Neuronal stem cell (in vitro differentiated cells): ENCODE measurements at regions not wholly inside any gene's neighbourhood (a gene's known extent, or its start where the extent isn't known, plus 50 kb on each side); places are given as distances from the start of the nearest gene placed in this dataset.

Experiments
- DNase-seq: peaks from one replicate; pipeline ENCODE4 v3.0.0-alpha.2; 2013; ENCODE audit warnings: low spot score
- H2AFZ ChIP-seq: one replicate; pipeline ENCODE4 v1.6.1; 2013; ENCODE audit warnings: mild to moderate bottlenecking, low read length, inconsistent platforms
- H2AK5ac ChIP-seq: 2 replicates; pipeline ENCODE4 v1.6.1; 2013; ENCODE audit warnings: low read depth, mild to moderate bottlenecking, inconsistent platforms, low read length, moderate library complexity, mixed read lengths
- H2BK120ac ChIP-seq: 2 replicates; pipeline ENCODE4 v1.6.1; 2013; ENCODE audit warnings: low read depth, mild to moderate bottlenecking, inconsistent platforms, low read length, moderate library complexity, mixed read lengths
- H2BK12ac ChIP-seq: one replicate; pipeline ENCODE4 v1.6.1; 2013; ENCODE audit warnings: low read length, inconsistent platforms
- H2BK15ac ChIP-seq: 2 replicates; pipeline ENCODE4 v1.6.1; 2013; ENCODE audit warnings: mild to moderate bottlenecking, low read length, inconsistent platforms, mixed read lengths
- H2BK5ac ChIP-seq: one replicate; pipeline ENCODE4 v1.6.1; 2013; ENCODE audit warnings: inconsistent platforms, mild to moderate bottlenecking, low read length, moderate library complexity
- H3K14ac ChIP-seq: one replicate; pipeline ENCODE4 v1.6.1; 2013; ENCODE audit warnings: low read length, inconsistent platforms
- H3K18ac ChIP-seq: 2 replicates; pipeline ENCODE4 v1.6.1; 2013; ENCODE audit warnings: low read length, inconsistent platforms
- H3K23ac ChIP-seq: 2 replicates; pipeline ENCODE4 v1.6.1; 2013; ENCODE audit warnings: low read depth, mild to moderate bottlenecking, mixed read lengths, low read length, inconsistent platforms; ENCODE audit not compliant: poor library complexity
- H3K27ac ChIP-seq: replicated peaks from 3 replicates; pipeline ENCODE4 v1.5.1; 2013; ENCODE audit warnings: low read length, inconsistent platforms
- H3K27me3 ChIP-seq, 3 experiments: 2 replicates each; pipeline ENCODE4 v1.6.1; 2013; ENCODE audit warnings: low read length in 3 of 3, mild to moderate bottlenecking in 2 of 3, inconsistent platforms in 1 of 3, low read depth in 1 of 3, mixed read lengths in 1 of 3, moderate library complexity in 1 of 3; ENCODE audit not compliant: control insufficient read depth in 3 of 3, insufficient read depth in 3 of 3
- H3K36me3 ChIP-seq, 2 donors: replicated peaks in 1 of 2; 2 replicates each; pipeline ENCODE4 v1.6.1; 2013; ENCODE audit warnings: low read length in 2 of 2; ENCODE audit not compliant: control insufficient read depth in 2 of 2, insufficient read depth in 2 of 2
- H3K4ac ChIP-seq: 2 replicates; pipeline ENCODE4 v1.6.1; 2013; ENCODE audit warnings: inconsistent platforms, mild to moderate bottlenecking, low read length, moderate library complexity
- H3K4me1 ChIP-seq, 2 donors: 1 replicate in 1 of 2; 2 replicates in 1 of 2; pipeline ENCODE4 v1.6.1; 2013; ENCODE audit warnings: low read length in 2 of 2, low read depth in 1 of 2; ENCODE audit not compliant: control insufficient read depth in 2 of 2, insufficient read depth in 1 of 2
- H3K4me2 ChIP-seq: one replicate; pipeline ENCODE4 v1.6.1; 2013; ENCODE audit warnings: mild to moderate bottlenecking, low read length, inconsistent platforms; ENCODE audit not compliant: insufficient read depth, poor library complexity, severe bottlenecking
- H3K4me3 ChIP-seq, 2 donors: 2 replicates each; pipeline ENCODE4 v1.5.1; 2013; ENCODE audit warnings: low read length in 2 of 2, mild to moderate bottlenecking in 2 of 2, inconsistent platforms in 1 of 2, moderate library complexity in 1 of 2
- H3K79me1 ChIP-seq: one replicate; pipeline ENCODE4 v1.6.1; 2013; ENCODE audit warnings: low read depth, mild to moderate bottlenecking, inconsistent platforms, low read length, moderate library complexity
- H3K9ac ChIP-seq: one replicate; pipeline ENCODE4 v1.6.1; 2013; ENCODE audit warnings: mild to moderate bottlenecking, low read depth, low read length, inconsistent platforms; ENCODE audit not compliant: poor library complexity
- H3K9me3 ChIP-seq, 2 donors: replicated peaks in 1 of 2; 2 replicates each; pipeline versions ENCODE3 to v1.6.1; 2013; ENCODE audit warnings: low read length in 2 of 2, mild to moderate bottlenecking in 2 of 2, inconsistent platforms in 1 of 2, low read depth in 1 of 2, mixed read lengths in 1 of 2, moderate library complexity in 1 of 2; ENCODE audit not compliant: control insufficient read depth in 2 of 2, insufficient read depth in 1 of 2
- H4K8ac ChIP-seq: one replicate; pipeline ENCODE4 v1.6.1; 2013; ENCODE audit warnings: low read depth, mild to moderate bottlenecking, inconsistent platforms, low read length, moderate library complexity
- H4K91ac ChIP-seq: one replicate; pipeline ENCODE4 v1.6.1; 2013; ENCODE audit warnings: low read length, low read depth, mild to moderate bottlenecking, inconsistent platforms; ENCODE audit not compliant: poor library complexity
- WGBS, 2 donors: extraction: QIAGEN DNeasy Blood & Tissue Kit; methylation state at CpG; one replicate each; pipeline ENCODE4 v1.1.7; 2013; ENCODE audit warnings: missing lambda C conversion rate in 2 of 2, mixed read lengths in 1 of 2; ENCODE audit not compliant: insufficient read length in 2 of 2, insufficient replicate concordance in 1 of 2; ENCODE audit errors: extremely low coverage in 2 of 2; 5-methylcytosine and 5-hydroxymethylcytosine counted together

DNA sequence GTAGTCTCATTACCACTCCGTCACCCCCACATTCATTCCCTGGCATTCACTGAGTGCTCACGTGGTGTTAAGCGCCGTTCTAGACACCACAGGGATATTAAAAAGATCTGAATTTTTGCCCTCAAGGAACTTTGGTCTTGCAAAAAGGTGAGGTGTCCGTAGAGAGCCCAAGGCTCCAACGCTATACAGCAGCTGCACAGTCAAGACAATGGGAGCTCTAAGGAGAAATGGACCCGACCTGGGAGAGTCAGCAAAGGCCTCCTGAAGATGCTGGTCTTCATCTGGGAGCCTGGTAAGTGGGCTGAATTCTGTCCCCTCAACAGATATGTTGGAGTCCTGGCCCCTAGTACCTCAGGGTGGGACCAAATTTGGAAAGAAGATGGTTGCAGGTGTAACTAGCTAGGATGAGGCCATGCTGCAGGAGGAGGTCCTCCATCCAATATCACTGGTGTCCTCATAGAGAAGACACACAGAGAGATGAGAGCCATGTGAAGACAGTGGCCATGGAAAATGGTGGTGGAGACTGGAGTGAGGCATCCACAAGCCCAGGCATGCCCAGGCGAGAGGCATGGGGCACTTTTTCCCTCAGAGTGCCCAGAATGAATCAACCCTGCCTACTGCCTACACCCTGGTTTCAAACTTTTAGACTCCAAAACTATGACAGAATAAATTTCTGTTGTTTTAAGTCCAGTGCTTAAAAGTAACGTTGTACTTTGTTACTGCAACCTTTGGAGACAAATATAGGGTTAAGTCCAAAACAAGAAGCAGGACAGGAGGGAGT lies 247.3 kb downstream of the TTC32 start:
- Histone ChIP-seq H4K8ac (no peak overlapping the region), H3K27ac (no peak overlapping the region), H3K4me1 (peaks cover 0 to 10% of the 10 kb centered on the region in 2 donors), H3K18ac (no peak overlapping the region), H3K36me3 (no peaks in the 10 kb centered on the region), H2AFZ (no peak overlapping the region), H2BK15ac (no peak overlapping the region), H2BK12ac (no peak overlapping the region), H3K23ac (no peak overlapping the region), H3K14ac (no peak overlapping the region), H2BK120ac (no peak overlapping the region), H2BK5ac (no peak overlapping the region), H3K27me3 (peaks cover 0 to 2% (median 0%) of the 10 kb centered on the region in 3 experiments), H4K91ac (no peak overlapping the region), H3K4ac (no peak overlapping the region), H3K4me2 (no peak overlapping the region), H2AK5ac (peak overlapping the region; percentile 11), H3K9ac (no peak overlapping the region), H3K79me1 (no peaks in the 10 kb centered on the region), H3K9me3 (no peaks in the 10 kb centered on the region), H3K4me3 (no peak overlapping the region)
- no peak for DNase-seq
- no CpG with 5 or more reads among the region's 9 CpGs for WGBS, 2 donors

DNA sequence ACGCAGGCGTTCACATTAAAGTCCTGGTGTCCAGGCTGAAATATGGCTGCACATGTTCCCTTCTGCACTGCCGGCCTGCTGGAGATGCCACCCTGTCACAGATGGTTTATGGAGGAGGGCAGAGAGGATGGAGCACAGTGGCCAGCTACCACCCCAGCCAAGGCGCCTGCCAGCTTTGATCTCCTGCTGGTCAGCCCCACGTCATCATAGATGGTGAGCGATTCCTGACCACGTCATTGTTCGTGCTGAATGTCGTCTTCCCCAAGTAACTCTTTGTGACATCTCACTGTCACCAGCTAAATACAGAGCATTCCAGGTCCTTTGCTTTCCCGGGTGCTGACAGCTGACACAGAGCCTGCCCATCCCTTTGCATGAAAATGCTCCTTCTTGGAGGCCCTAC lies 248.3 kb downstream of the TTC32 start:
- H3K4me2 ChIP-seq = no peak overlapping the region
- H3K9ac ChIP-seq = no peak overlapping the region
- peak overlapping the region; percentile 41 for H2BK12ac ChIP-seq
- H4K8ac ChIP-seq = no peak overlapping the region
- H3K27ac ChIP-seq = no peak overlapping the region
- H3K9me3 ChIP-seq = no peaks in the 10 kb centered on the region
- peak overlapping the region; percentile 12 for H3K18ac ChIP-seq
- peak overlapping the region; percentile 16 for H3K23ac ChIP-seq
- H3K79me1 ChIP-seq = no peaks in the 10 kb centered on the region
- H2AK5ac ChIP-seq = peak overlapping the region; percentile 2
- no peak for DNase-seq
- no peak overlapping the region for H4K91ac ChIP-seq
- peaks cover 0 to 10% of the 10 kb centered on the region in 2 donors for H3K4me1 ChIP-seq
- H3K14ac ChIP-seq = peak overlapping the region; percentile 23
- H2BK120ac ChIP-seq = no peak overlapping the region
- H3K27me3 ChIP-seq = peaks cover 0 to 2% (median 0%) of the 10 kb centered on the region in 3 experiments
- H2AFZ ChIP-seq = no peak overlapping the region
- WGBS, 2 donors = no CpG with 5 or more reads among the region's 10 CpGs
- H3K36me3 ChIP-seq = no peaks in the 10 kb centered on the region
- no peak overlapping the region for H2BK5ac ChIP-seq
- H3K4ac ChIP-seq = no peak overlapping the region
- H2BK15ac ChIP-seq = no peak overlapping the region
- H3K4me3 ChIP-seq = no peak overlapping the region

GRCh38 chr2:19652811-19653210 lies 249.0 kb downstream of the TTC32 start:
- no peak overlapping the region for H3K27ac ChIP-seq
- no peaks in the 10 kb centered on the region for H3K79me1 ChIP-seq
- no peak overlapping the region for H3K9ac ChIP-seq
- WGBS, 2 donors = no CpG with 5 or more reads among the region's 1 CpG
- H3K4me2 ChIP-seq = no peak overlapping the region
- H3K4me3 ChIP-seq = no peak overlapping the region
- peaks cover 0 to 10% of the 10 kb centered on the region in 2 donors for H3K4me1 ChIP-seq
- H2BK5ac ChIP-seq = no peak overlapping the region
- no peak overlapping the region for H4K8ac ChIP-seq
- no peak overlapping the region for H2BK12ac ChIP-seq
- no peaks in the 10 kb centered on the region for H3K9me3 ChIP-seq
- no peak overlapping the region for H3K18ac ChIP-seq
- DNase-seq = peak; percentile 30
- H3K4ac ChIP-seq = no peak overlapping the region
- no peak overlapping the region for H2AFZ ChIP-seq
- no peak overlapping the region for H2AK5ac ChIP-seq
- H3K23ac ChIP-seq = no peak overlapping the region
- H4K91ac ChIP-seq = no peak overlapping the region
- H3K27me3 ChIP-seq = peaks cover 0 to 2% (median 0%) of the 10 kb centered on the region in 3 experiments
- no peak overlapping the region for H2BK15ac ChIP-seq
- H2BK120ac ChIP-seq = no peak overlapping the region
- H3K36me3 ChIP-seq = no peaks in the 10 kb centered on the region
- no peak overlapping the region for H3K14ac ChIP-seq

DNA sequence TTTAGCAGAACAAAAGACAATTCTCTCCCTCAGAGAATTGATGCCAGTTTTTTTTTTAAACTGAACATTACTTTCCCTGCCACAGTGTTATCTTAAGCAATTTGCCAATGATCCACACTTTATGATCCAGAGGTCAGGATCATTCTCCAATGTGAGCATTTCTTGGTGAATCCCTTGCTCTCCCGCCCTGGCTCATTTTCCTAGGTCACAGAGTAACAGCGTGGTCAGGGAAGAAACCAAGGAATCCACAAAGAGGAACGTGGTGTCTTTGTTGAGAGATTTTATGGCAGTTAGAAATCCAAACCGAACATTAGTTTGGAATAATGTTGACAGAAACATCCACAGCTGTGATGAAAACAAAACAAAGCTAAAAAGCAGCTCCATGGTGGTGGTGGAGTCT lies 250.3 kb downstream of the TTC32 start:
- no peak overlapping the region for H3K14ac ChIP-seq
- no peaks in the 10 kb centered on the region for H3K79me1 ChIP-seq
- no peak overlapping the region for H4K8ac ChIP-seq
- no peak overlapping the region for H2AFZ ChIP-seq
- H2BK120ac ChIP-seq = no peak overlapping the region
- H4K91ac ChIP-seq = no peak overlapping the region
- no peak overlapping the region for H2BK15ac ChIP-seq
- peaks cover 0 to 2% (median 0%) of the 10 kb centered on the region in 3 experiments for H3K27me3 ChIP-seq
- no peaks in the 10 kb centered on the region for H3K36me3 ChIP-seq
- no CpG with 5 or more reads among the region's 4 CpGs for WGBS, 2 donors
- no peak overlapping the region for H3K4me2 ChIP-seq
- H2AK5ac ChIP-seq = no peak overlapping the region
- H2BK12ac ChIP-seq = no peak overlapping the region
- H3K4ac ChIP-seq = no peak overlapping the region
- no peak overlapping the region for H3K4me3 ChIP-seq
- no peak overlapping the region for H3K9ac ChIP-seq
- H3K27ac ChIP-seq = no peak overlapping the region
- H3K9me3 ChIP-seq = no peaks in the 10 kb centered on the region
- peaks cover 0 to 10% of the 10 kb centered on the region in 2 donors for H3K4me1 ChIP-seq
- DNase-seq = no peak
- H3K18ac ChIP-seq = no peak overlapping the region
- no peak overlapping the region for H2BK5ac ChIP-seq
- H3K23ac ChIP-seq = no peak overlapping the region
